HG03135 (cell line): ENCODE measurements at regions not wholly inside any gene's neighbourhood (a gene's known extent, or its start where the extent isn't known, plus 50 kb on each side); places are given as distances from the start of the nearest gene placed in this dataset.

Source experiments
- ATAC-seq: cut with Tn5 transposase; IDR thresholded peaks from one replicate; pipeline ENCODE4 v1.9.1; 2021; ENCODE audit warnings: mild to moderate bottlenecking, moderate library complexity; ENCODE audit not compliant: unreplicated experiment

DNA sequence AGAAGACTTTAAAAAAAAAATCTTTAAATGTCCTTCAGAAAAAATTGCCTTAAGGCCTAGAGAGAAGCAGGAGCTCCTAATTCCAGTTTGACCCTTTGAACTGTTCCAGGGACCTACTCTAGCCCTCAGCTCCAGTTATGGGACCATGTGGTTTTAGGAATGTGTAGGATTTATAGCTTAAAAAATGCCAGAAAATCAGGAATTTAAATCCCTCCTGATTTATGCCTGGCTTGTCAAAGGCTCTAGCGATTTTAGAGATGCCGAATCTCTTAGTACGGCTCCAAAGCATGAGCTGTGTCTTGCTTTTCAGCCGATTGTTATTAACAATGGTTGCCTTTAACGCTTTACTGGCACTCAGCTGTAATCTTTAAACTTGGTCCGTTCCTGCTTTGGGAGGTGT, 130.6 kb upstream of the NPVF start:
- ATAC-seq, result no peak

DNA sequence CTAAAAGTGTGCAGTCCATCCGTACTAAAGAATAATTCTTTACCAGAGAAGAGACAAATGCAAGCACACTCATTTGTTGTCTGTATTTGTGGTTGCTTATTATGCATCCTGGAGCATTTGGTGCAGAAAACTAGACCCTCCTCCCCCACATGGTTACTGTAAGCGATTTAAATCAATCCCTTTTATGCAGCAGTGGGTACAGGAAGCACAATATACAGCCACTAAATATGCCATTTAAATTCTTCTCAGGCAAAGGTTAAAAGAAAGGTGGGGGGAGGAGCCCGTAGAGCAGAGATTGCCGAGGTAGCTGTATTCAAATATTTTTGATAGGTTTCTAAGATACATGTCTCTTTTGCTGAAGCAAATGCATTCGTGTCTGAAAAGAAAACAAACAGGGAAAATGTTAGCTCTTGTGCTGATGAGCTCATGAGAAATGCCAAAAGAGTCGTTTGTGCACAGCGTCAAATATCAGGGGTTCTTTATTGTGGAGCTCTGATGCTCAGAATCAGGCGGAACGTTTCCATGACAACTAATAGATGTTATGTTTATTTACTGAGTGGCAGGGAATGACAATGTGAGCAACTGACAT, 131.3 kb upstream of the NPVF start:
- ATAC-seq, result no peak

DNA sequence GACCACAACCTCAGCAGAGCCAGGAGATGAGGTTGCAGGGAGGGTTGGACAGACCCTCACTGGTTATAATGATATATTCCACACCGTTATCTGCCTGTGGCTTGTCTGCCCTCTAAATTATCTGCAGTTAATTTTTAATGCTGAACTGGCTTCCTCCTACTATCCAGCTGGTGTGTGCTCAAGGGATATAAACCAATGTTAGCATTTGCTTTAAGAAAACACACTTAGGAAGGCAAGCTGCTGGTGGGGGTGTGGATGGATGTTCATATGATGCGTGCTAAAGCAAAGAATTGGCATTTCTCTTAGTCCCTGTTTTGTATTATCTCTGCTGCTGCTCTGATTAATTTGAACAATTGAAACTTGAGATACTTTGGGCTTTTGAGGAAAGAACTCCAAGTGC, 132.2 kb upstream of the NPVF start:
- no peak for ATAC-seq

DNA sequence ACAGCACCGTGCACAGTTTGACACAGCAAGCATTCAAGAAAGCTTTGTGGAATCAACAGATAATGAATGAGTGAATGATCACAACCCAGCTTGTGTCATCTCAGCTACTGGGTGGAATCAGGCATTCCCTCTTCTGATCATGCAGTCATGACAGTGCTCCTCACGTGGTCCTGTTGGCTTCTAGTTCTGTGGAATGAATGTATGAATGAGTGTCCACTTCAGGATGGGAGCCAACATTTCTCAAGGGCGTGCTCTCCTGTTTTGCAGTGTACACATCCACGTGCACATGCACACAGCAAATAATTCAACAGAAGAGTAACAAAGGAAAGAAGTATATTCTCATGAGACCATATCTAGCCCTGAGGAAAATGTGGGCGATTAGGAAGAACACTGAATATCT, 133.1 kb upstream of the NPVF start:
- ATAC-seq, result no peak

GRCh38 chr7:25361863-25362262, 133.6 kb upstream of the NPVF start:
- no peak for ATAC-seq

GRCh38 chr7:25368599-25369201, 140.4 kb upstream of the NPVF start:
- ATAC-seq, result no peak

- no peak for ATAC-seq
These were observed 141.5 kb upstream of the NPVF start for GRCh38 chr7:25369786-25370185.

- no peak for ATAC-seq
These were observed 143.7 kb upstream of the NPVF start for GRCh38 chr7:25371972-25372371.

- ATAC-seq, result no peak
These were observed 147.7 kb upstream of the NPVF start for GRCh38 chr7:25375805-25376600.

DNA sequence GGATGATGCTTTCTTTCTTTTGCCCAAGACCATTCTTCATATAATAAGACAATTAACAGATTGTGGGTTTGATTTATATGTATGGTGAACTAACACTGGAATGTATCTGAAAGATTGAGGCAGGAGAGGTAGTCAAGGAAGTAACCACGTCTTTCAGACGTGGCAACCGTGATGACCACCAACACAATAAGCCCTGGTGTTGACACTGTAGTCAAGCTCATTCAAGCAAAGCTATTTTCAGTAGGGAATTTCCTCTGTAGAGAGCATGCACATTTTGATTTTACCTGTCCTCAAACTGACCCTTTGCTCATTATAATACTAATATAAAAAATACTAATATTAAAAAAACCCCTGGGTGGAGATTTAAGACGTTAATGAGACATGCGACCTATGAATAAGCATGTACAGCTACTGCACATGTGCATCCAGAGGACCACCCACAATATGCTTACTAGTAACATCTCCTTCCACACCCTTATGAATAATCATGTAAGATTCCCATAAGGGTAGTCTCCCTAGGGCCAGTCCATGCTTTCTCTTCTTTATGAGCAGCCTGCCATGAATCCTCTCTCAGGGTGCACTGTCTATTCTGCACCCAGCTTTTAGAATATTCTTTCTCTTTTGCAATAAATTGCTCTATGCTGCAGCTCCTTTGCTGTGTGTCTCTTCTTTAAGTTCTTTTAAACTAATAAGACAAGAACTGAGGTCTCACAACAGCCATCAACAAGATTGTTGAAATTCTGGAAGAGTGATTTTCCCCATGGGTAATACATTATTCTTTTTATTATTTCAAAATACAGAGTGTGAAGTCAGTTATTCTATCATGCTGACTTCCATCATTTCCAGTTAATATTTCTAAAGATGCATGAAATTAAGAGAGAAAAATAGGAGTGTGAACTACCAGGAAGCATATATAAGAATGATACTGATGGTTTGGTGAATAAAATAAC, 151.3 kb upstream of the NPVF start:
- no peak for ATAC-seq

- ATAC-seq, result no peak
These were observed 153.7 kb upstream of the NPVF start for GRCh38 chr7:25381818-25382589.

DNA sequence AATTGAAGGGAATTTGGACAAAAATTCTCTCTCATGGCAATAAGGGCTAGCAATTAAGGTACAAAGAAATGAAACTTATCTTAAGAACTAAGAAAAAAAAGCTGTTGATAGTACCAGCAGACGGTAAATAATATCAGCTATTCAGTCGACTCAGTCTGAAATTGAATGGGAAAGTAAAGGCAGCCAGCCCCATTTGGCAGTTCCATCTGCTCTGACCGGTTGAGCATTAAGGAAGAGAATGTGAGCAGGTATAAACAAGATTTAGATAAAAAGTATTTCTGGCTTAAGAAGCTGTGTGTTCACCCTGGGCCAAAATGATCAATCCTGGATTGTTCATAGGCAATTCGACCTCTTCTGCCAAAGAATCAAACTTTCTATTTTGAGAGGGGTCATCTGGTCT, 154.6 kb upstream of the NPVF start:
- no peak for ATAC-seq

GRCh38 chr7:25383402-25383801, 155.1 kb upstream of the NPVF start:
- ATAC-seq, result no peak

- ATAC-seq, result no peak
These were observed 156.7 kb upstream of the NPVF start for GRCh38 chr7:25384788-25385505.

DNA sequence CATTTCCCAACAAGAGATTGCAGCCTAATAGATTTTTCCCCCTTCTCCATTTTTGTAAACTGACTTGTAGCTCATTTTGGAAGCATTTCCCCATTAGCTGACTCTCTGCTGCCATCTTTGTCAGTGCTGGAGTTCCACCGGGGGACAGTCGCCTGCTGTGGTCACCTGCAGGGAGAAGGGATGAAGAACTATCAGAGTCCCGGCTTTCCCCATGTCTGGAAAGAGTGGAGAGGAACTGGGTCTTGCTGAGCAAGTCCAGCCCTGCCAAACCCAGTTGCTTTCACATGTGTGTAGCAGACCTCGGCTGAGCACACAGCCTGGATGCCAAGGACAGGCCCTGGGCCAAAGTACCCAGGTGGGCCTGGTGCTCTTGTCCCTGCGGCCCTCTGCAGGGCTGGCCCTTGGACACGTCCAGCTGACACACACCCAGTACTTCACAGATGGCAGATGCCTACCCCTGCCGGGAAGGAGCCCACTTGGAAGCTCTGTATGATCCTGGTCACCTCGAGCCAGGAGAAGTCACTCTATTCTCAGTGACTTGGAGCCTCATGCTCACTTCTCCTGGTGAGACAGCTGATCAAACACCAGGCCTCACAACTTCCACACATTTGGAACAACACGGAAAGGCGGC, 157.3 kb upstream of the NPVF start:
- no peak for ATAC-seq

- ATAC-seq, result no peak
These were observed 158.0 kb upstream of the NPVF start for GRCh38 chr7:25386311-25386744.

DNA sequence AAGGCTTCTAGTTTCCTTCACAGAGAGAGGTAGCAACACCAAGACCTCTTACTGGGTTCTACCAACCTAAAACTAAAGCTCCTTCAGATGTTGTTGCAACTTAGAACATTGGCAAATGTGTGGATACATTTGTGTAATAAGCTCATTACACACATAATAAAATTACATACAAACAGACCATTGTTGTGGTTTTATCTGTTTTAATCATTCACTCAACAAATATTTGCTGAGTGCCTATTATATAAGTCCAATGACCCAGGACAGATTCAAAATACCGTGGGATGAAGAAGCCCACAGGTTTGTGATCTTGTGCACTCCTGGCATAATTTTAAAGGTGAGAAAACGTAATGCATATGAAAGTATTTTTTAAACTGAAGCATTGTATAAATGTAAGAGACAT, 160.4 kb upstream of the NPVF start:
- ATAC-seq, result no peak

GRCh38 chr7:25389489-25390106, 161.3 kb upstream of the NPVF start:
- ATAC-seq, result no peak

GRCh38 chr7:25391295-25391861, 163.1 kb upstream of the NPVF start:
- no peak for ATAC-seq
